Calu3 (cell line): ENCODE measurements at regions not wholly inside any gene's neighbourhood (a gene's known extent, or its start where the extent isn't known, plus 50 kb on each side); places are given as distances from the start of the nearest gene placed in this dataset.

Experiments
- BruUV-seq: library from RNA; stranded (reverse); fragments of 400-500 nt; replicated peaks from 2 replicates; lab custom pipeline; 2021; lab: Mats Ljungman, UMichigan
- CTCF ChIA-PET: fragments of 300-600 bp; sonication (Branson Sonifier 250); formaldehyde crosslinking; loops from one replicate; lab custom pipeline; 2022; ENCODE audit warnings: antibody characterized with exemption; lab: Charles Lee
- DNase-seq: peaks from one replicate; pipeline ENCODE4 v3.0.0; 2022
- H3K27ac Mint-ChIP-seq: one replicate; pipeline ENCODE4 v1.8.0; 2022; ENCODE audit warnings: mixed read lengths; ENCODE audit not compliant: unreplicated experiment
- H3K27me3 Mint-ChIP-seq: one replicate; pipeline ENCODE4 v1.8.0; 2022; ENCODE audit warnings: mixed read lengths; ENCODE audit not compliant: unreplicated experiment
- H3K36me3 Mint-ChIP-seq: one replicate; pipeline ENCODE4 v1.8.0; 2022; ENCODE audit warnings: mild to moderate bottlenecking, moderate library complexity, mixed read lengths; ENCODE audit not compliant: insufficient read depth, unreplicated experiment
- H3K4me1 Mint-ChIP-seq: one replicate; pipeline ENCODE4 v1.8.0; 2022; ENCODE audit warnings: mild to moderate bottlenecking, low read depth, mixed read lengths; ENCODE audit not compliant: unreplicated experiment
- H3K4me3 Mint-ChIP-seq: one replicate; pipeline ENCODE4 v1.8.0; 2022; ENCODE audit warnings: mild to moderate bottlenecking, low read depth, moderate library complexity, mixed read lengths; ENCODE audit not compliant: unreplicated experiment
- H3K9me3 Mint-ChIP-seq: one replicate; pipeline ENCODE4 v1.8.0; 2022; ENCODE audit warnings: low read depth, mixed read lengths; ENCODE audit not compliant: unreplicated experiment
- intact Hi-C: fragments of 100-400 bp; cut with micrococcal nuclease; formaldehyde crosslinking; loops from one replicate; pipeline ENCODE4 v1.10.0; 2022; ENCODE audit not compliant: unreplicated experiment
- TF ChIP-seq, protein P1 (sequence below): fragments of 200-600 bp; IDR thresholded peaks from one replicate; pipeline ENCODE4 v1.8.0; 2022; ENCODE audit warnings: antibody characterized with exemption; ENCODE audit not compliant: unreplicated experiment

DNA sequence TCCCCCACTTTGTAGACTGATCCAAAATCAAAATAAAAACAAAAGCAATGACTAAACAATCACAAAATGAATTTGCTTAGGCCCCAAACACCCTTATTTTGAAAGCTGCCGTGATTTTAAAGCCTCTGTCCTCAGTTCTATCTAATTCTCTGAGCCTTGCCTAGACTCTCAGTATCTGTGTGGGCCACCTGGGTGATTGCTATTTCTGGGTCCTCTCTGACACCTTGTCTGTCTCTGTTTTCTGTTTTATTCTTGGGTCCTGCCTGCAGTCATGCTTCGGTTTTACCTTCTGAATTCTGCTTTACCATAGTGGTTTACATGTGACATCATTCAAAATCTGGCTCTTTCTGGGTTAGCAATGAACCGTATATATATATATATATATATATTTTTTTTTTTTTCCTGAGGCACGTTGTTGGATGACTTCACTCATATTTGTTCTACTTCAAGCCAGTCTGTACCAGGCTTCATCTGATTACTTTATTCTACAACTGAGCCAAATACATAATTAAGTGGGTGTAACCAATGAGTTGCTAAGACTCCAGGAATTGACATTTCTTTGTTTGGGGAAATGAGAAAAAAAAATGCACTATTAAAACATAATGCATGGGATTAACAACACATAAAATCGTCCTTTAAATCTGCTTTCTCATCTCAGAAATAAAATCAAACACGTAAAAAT is 710.7 kb upstream of the SLIT2 start:
- H3K4me1 Mint-ChIP-seq: peaks cover 9% of the 10 kb centered on the region
- no TSS peak for BruUV-seq

DNA sequence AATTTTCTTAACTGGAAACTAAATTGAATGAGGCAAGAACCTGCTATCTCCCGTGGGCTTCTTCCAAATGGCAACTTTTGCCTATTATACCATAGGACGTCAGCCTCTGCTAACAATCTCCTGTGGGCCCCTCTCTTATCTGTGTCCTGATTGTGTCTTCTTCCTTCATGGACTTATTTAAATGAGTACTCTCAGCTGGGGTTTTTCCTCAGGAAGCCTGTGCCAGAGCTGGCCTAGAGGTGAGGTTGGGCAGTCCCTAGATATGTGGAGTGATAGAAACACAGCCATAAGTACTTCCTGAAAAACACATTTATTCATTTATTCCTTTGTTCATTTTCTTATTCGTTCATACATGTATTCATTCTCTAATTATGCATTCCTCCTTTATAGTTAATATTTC is 712.5 kb upstream of the SLIT2 start:
- H3K4me1 Mint-ChIP-seq: peaks cover 9% of the 10 kb centered on the region
- H3K4me3 Mint-ChIP-seq: no peak overlapping the region
- no peak overlapping the region for H3K27ac Mint-ChIP-seq
- CTCF ChIA-PET: no interaction called here
- H3K36me3 Mint-ChIP-seq: no peaks in the 10 kb centered on the region
- H3K27me3 Mint-ChIP-seq: no peaks in the 10 kb centered on the region
- TF ChIP-seq, protein P1, sequence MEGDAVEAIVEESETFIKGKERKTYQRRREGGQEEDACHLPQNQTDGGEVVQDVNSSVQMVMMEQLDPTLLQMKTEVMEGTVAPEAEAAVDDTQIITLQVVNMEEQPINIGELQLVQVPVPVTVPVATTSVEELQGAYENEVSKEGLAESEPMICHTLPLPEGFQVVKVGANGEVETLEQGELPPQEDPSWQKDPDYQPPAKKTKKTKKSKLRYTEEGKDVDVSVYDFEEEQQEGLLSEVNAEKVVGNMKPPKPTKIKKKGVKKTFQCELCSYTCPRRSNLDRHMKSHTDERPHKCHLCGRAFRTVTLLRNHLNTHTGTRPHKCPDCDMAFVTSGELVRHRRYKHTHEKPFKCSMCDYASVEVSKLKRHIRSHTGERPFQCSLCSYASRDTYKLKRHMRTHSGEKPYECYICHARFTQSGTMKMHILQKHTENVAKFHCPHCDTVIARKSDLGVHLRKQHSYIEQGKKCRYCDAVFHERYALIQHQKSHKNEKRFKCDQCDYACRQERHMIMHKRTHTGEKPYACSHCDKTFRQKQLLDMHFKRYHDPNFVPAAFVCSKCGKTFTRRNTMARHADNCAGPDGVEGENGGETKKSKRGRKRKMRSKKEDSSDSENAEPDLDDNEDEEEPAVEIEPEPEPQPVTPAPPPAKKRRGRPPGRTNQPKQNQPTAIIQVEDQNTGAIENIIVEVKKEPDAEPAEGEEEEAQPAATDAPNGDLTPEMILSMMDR: no peak
- no peak for DNase-seq
- no peaks in the 10 kb centered on the region for H3K9me3 Mint-ChIP-seq
- no TSS peak for BruUV-seq
- intact Hi-C loops: no loop called here

More for the DNA sequence above, 710.7 kb upstream of the SLIT2 start:
- H3K27me3 Mint-ChIP-seq: no peaks in the 10 kb centered on the region
- H3K27ac Mint-ChIP-seq: no peak overlapping the region
- H3K9me3 Mint-ChIP-seq: no peaks in the 10 kb centered on the region
- TF ChIP-seq, protein P1: no peak
- intact Hi-C loops: no loop called here
- H3K4me3 Mint-ChIP-seq: no peak overlapping the region
- no peaks in the 10 kb centered on the region for H3K36me3 Mint-ChIP-seq
- no peak for DNase-seq
- CTCF ChIA-PET: no interaction called here

DNA sequence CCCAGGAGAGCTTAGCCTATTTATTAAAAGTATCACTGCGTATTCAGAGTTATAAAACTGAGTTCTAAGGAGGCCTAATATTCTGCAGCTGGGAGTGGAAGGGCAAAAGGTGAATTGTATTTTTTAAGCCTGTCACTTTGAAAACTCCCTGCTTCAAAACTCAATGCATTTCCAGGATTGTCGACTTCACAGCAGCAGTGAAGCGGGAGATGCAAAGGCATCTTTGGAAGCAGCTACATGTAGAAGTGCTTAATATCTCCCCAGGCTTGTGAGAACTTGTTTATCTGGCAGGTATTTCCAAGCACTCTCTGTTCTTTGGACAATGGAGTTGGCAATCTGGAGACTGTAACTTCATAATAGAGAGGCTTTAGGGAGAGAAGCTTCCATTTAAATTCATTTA is 717.5 kb upstream of the SLIT2 start:
- Mint-ChIP-seq H3K36me3 (no peaks in the 10 kb centered on the region), H3K27me3 (no peaks in the 10 kb centered on the region), H3K27ac (no peak overlapping the region), H3K4me1 (no peaks in the 10 kb centered on the region), H3K4me3 (no peak overlapping the region), H3K9me3 (no peaks in the 10 kb centered on the region)
- CTCF ChIA-PET: no interaction called here
- TF ChIP-seq, protein P1: no peak
- no peak for DNase-seq
- BruUV-seq: no TSS peak
- intact Hi-C loops: no loop called here

DNA sequence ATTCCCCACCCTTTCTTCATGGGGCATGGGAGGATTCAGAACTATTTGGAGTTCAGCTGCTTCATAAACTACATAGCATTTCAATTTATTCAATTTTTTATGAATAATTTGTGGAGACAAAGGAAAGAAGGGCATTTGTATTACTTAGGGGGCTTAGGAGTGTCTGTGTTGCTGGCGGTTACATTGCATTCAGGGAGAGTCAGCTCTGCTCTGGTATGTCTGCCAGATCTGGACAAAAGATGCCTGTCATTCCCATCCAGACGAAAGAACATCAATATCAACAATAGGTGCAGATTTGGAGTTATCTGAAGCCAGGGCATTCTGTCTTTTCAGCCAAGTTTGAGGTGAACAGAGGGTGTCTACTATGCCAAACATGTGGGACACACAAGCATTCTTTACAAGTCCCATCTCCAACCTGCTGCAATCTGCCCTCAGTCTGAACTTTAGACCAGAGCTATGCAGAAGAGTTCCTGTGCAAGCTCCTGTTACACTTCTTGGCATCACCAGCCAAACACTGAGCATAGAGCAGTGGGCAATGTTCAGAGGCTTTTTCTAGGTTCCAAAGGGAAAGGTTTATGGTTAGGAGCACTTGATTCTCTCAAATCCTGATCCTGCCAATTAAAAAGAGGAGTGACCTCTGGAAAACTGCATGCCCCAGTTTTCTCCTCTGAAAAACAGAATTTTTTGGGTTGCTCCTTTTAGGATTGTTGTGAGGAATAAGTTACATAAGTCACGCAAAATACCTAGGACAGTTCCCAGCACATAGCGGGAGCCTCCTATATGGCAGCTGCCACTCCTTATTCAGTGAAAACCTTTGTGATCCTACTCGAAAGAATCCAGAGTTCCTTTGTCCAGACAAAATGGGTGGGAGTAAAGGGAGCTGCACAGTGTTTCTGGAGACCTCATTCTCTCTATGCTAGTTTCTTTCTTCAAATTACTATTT is 719.5 kb upstream of the SLIT2 start:
- H3K9me3 Mint-ChIP-seq: no peaks in the 10 kb centered on the region
- H3K27me3 Mint-ChIP-seq: no peaks in the 10 kb centered on the region
- TF ChIP-seq, protein P1: no peak
- CTCF ChIA-PET: no interaction called here
- intact Hi-C loops: no loop called here
- no peak overlapping the region for H3K4me3 Mint-ChIP-seq
- H3K36me3 Mint-ChIP-seq: no peaks in the 10 kb centered on the region
- no TSS peak for BruUV-seq
- H3K4me1 Mint-ChIP-seq: no peaks in the 10 kb centered on the region
- no peak for DNase-seq
- no peak overlapping the region for H3K27ac Mint-ChIP-seq
